Adrenal gland (tissue), 9 donors: ENCODE measurements at regions not wholly inside any gene's neighbourhood (a gene's known extent, or its start where the extent isn't known, plus 50 kb on each side); places are given as distances from the start of the nearest gene placed in this dataset.
"Not testable (repeated sequence)": the region's sequence is repeated elsewhere in the genome, so short reads cannot be mapped to it uniquely, and the experiment has no call there.

Experiments
- DNase-seq, 7 donors: peaks; one replicate each; pipeline ENCODE4 v3.0.0-alpha.2; 2019 to 2020
- H3K27ac ChIP-seq, 5 donors: fragments of 200-600 bp; sonication (generic) in 4 of 5; 1 replicate in 3 of 5; 2 replicates in 2 of 5; pipeline versions ENCODE4 v1.5.1 to v1.8.0; 2016 to 2020; ENCODE audit warnings: mild to moderate bottlenecking in 1 of 5
- H3K27me3 ChIP-seq: fragments of 200-600 bp; 2 replicates; pipeline ENCODE4 v1.8.0; 2021
- H3K36me3 ChIP-seq, 2 donors: fragments of 200-600 bp; replicated peaks in 1 of 2; 1 replicate in 1 of 2; 2 replicates in 1 of 2; pipeline versions ENCODE4 v1.5.1 to v1.8.0; 2018 to 2022
- H3K4me1 ChIP-seq, 2 donors: fragments of 200-600 bp; replicated peaks in 1 of 2; 1 replicate in 1 of 2; 2 replicates in 1 of 2; pipeline versions ENCODE4 v1.5.1 to v1.8.0; 2018 to 2021
- H3K4me3 ChIP-seq, 4 donors: fragments of 200-600 bp; sonication (generic) in 3 of 4; one replicate each; pipeline ENCODE4 v1.5.1; 2016 to 2018
- H3K9me3 ChIP-seq, 3 donors: fragments of 200-600 bp; sonication (generic) in 1 of 3; replicated peaks in 1 of 3; 1 replicate in 2 of 3; 2 replicates in 1 of 3; pipeline versions ENCODE4 v1.5.1 to v1.8.0; 2016 to 2021
- POLR2A ChIP-seq, 2 donors: fragments of 450-650 bp; IDR thresholded peaks; one replicate each; pipeline ENCODE4 v1.6.1; 2017; ENCODE audit warnings: antibody characterized with exemption in 2 of 2, mild to moderate bottlenecking in 2 of 2, moderate library complexity in 1 of 2
- WGBS, 4 donors: extraction: QIAGEN DNeasy Blood & Tissue Kit in 2 of 4; methylation state at CpG; one replicate each; pipeline versions ENCODE4 v1.1.5 to v1.1.7; 2013 to 2017; 5-methylcytosine and 5-hydroxymethylcytosine counted together
- intact Hi-C, 2 donors: fragments of 100-400 bp; cut with DNase I; formaldehyde crosslinking; loops; one replicate each; pipeline versions ENCODE4 v1.14.1 to v1.15.0; 2022 to 2023
- TF ChIP-seq, protein P1 (sequence below), 6 experiments: fragments of 450-650 bp in 4 of 6; fragments of 200-600 bp in 2 of 6; sonication (generic) in 1 of 6; IDR thresholded peaks; 1 replicate in 5 of 6; 2 replicates in 1 of 6; pipeline versions ENCODE4 v1.5.1 to v1.8.0; 2016 to 2021; ENCODE audit warnings: antibody characterized with exemption in 6 of 6, mild to moderate bottlenecking in 2 of 6, moderate library complexity in 1 of 6
- donor health status: healthy with polysubstance abuse.
- donor health status: Bipolar disorder and iron deficiency.
- donor health status: DM: yes; HTN: yes; CAD: no.
- donor health status: DM: no; HTN: no; CAD: no.
- donor health status: DM: no; HTN: no; CAD: no.

DNA sequence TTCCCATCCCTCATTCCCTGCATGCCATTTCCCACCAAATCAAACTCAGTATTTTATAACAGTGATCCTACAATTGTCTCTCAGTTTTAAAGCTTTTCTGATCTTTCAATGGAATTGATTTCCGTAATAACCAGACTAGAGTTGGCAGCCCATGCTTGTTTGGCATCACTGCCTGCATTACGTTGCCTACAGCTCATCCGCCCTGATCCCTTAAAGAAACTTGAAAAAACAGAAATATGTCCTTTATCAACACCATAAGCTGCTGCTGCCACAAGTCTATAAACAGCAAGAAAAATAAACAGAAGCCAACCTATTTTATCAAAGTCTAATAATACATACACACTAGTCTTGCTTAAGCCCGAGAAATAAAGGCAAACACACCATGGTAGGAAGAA, 331.0 kb downstream of the METTL4 start:
- Histone ChIP-seq H3K4me1 (no peaks in the 10 kb centered on the region), H3K27ac (no peak overlapping the region), H3K27me3 (no peaks in the 10 kb centered on the region), H3K36me3 (no peaks in the 10 kb centered on the region), H3K4me3 (no peak overlapping the region), H3K9me3 (no peaks in the 10 kb centered on the region)
- no peak for DNase-seq
- WGBS, 4 donors: 62 to 68% (median 67%) methylated on average over 4 of the region's 4 CpGs
- TF ChIP-seq, protein P1, sequence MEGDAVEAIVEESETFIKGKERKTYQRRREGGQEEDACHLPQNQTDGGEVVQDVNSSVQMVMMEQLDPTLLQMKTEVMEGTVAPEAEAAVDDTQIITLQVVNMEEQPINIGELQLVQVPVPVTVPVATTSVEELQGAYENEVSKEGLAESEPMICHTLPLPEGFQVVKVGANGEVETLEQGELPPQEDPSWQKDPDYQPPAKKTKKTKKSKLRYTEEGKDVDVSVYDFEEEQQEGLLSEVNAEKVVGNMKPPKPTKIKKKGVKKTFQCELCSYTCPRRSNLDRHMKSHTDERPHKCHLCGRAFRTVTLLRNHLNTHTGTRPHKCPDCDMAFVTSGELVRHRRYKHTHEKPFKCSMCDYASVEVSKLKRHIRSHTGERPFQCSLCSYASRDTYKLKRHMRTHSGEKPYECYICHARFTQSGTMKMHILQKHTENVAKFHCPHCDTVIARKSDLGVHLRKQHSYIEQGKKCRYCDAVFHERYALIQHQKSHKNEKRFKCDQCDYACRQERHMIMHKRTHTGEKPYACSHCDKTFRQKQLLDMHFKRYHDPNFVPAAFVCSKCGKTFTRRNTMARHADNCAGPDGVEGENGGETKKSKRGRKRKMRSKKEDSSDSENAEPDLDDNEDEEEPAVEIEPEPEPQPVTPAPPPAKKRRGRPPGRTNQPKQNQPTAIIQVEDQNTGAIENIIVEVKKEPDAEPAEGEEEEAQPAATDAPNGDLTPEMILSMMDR (IDR thresholded peaks at IDR 0.05): no peak
- TF ChIP-seq POLR2A (IDR thresholded peaks at IDR 0.05): no peak
- intact Hi-C loops: no loop called here

DNA sequence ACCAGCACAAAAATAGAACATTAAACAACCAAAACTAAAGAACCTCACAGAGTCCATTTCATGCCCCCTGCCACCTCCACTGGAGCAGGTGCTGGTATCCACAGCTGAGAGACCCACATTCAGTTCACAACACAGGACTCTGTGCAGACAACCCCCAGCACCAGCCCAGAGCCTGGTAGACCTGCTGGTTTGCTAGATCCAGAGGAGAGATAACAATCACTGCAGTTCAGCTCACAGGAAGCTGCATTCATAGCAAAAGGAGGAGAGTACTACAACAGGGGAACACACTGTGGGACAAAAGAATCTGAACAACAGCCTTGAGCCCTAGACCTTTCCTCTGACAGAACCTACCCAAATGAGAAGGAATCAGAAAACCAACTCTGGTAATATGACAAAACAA, 326.7 kb downstream of the METTL4 start:
- no peak for DNase-seq
- H3K4me1 ChIP-seq: no peaks in the 10 kb centered on the region
- TF ChIP-seq, protein P1 (IDR thresholded peaks at IDR 0.05): no peak
- no peak for TF ChIP-seq POLR2A (IDR thresholded peaks at IDR 0.05)
- intact Hi-C loops: no loop called here
- H3K36me3 ChIP-seq: no peaks in the 10 kb centered on the region
- H3K27ac ChIP-seq: no peak overlapping the region
- H3K4me3 ChIP-seq: no peak overlapping the region
- no peaks in the 10 kb centered on the region for H3K27me3 ChIP-seq
- H3K9me3 ChIP-seq: no peaks in the 10 kb centered on the region

DNA sequence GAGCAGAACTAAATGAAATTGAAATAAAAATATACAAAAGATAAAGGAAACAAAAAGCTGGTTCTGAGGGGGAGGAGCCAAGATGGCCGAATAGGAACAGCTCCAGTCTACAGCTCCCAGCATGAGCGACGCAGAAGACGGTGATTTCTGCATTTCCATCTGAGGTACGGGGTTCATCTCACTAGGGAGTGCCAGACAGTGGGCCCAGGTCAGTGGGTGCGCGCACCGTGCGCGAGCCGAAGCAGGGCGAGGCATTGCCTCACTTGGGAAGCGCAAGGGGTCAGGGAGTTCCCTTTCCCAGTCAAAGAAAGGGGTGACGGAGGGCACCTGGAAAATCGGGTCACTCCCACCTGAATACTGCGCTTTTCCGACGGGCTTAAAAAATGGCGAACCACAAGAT, 324.2 kb downstream of the METTL4 start:
- H3K4me3 ChIP-seq, H3K27ac ChIP-seq, intact Hi-C loops, H3K27me3 ChIP-seq, H3K36me3 ChIP-seq, H3K9me3 ChIP-seq, DNase-seq, H3K4me1 ChIP-seq: not testable (repeated sequence)
- 93 to 95% (median 93%) methylated on average over 16 to 19 of the region's 19 CpGs for WGBS, 4 donors

DNA sequence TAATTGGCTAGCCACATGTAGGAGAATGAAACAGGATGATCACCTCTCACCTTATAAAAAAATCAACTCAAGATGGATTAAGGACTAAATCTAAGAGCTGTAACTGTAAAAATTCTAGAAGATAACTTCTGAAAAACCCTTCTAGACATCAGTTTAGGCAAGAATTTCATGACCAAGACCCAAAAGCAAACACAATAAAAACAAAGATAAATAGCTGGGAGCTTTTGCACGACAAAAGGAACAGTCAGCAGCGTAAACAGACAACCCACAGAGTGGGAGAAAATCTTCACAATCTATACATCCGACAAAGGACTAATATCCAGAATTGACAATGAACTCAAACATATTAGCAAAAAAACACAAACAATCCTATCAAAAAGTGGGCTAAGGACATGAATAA, 316.3 kb downstream of the METTL4 start:
- H3K4me1 ChIP-seq: no peaks in the 10 kb centered on the region
- H3K27ac ChIP-seq: no peak overlapping the region
- H3K4me3 ChIP-seq: no peak overlapping the region
- no peaks in the 10 kb centered on the region for H3K27me3 ChIP-seq
- intact Hi-C loops: no loop called here
- 58 to 81% (median 75%) methylated on average over 3 of the region's 3 CpGs for WGBS, 4 donors
- no peak for DNase-seq
- H3K9me3 ChIP-seq: no peaks in the 10 kb centered on the region
- TF ChIP-seq, protein P1 (IDR thresholded peaks at IDR 0.05): no peak
- TF ChIP-seq POLR2A (IDR thresholded peaks at IDR 0.05): no peak
- no peaks in the 10 kb centered on the region for H3K36me3 ChIP-seq

DNA sequence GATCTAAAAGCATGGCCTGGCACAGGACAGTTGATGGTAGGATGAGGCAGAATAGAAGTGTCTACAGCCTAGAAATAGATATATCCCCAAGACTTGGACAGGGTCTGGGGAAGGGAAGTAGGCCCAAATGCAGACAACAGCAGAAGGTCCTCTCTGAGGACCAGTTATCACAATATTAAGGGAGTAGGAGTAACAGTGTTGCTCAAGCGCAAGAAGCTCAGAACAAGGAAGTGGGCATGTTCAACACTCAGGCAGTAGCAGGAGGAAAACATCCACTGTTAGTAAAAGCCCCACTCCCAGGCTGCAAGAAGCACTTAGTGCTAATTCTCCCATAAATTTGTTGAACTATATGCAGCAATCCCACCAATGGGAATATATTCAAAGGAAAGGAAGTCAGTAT, 314.7 kb downstream of the METTL4 start:
- no peak overlapping the region for H3K27ac ChIP-seq
- H3K36me3 ChIP-seq: no peaks in the 10 kb centered on the region
- intact Hi-C loops: no loop called here
- no peaks in the 10 kb centered on the region for H3K27me3 ChIP-seq
- H3K4me1 ChIP-seq: no peaks in the 10 kb centered on the region
- no peak for TF ChIP-seq POLR2A (IDR thresholded peaks at IDR 0.05)
- TF ChIP-seq, protein P1 (IDR thresholded peaks at IDR 0.05): no peak
- no peak for DNase-seq
- H3K4me3 ChIP-seq: no peak overlapping the region
- 85 to 100% (median 92%) methylated on average over 1 of the region's 1 CpG for WGBS, 4 donors
- no peaks in the 10 kb centered on the region for H3K9me3 ChIP-seq
